Fibroblast of lung (primary cell): ENCODE measurements at regions not wholly inside any gene's neighbourhood (a gene's known extent, or its start where the extent isn't known, plus 50 kb on each side); places are given as distances from the start of the nearest gene placed in this dataset.
A peak's percentile ranks its signal among the peaks of the same experiment; 100 is the strongest.

Experiments
- DNase-seq, 2 donors: peaks; one replicate each; pipeline versions ENCODE4 v3.0.0 to v3.0.0-alpha.2; 2010; ENCODE audit warnings: low read depth in 2 of 2
- H2AFZ ChIP-seq: 2 replicates; pipeline ENCODE4 v1.5.1; 2012; ENCODE audit warnings: low read length, control low read depth, inconsistent platforms
- H3K27ac ChIP-seq: 2 replicates; pipeline ENCODE4 v1.5.1; 2011; ENCODE audit warnings: low read length, control low read depth; ENCODE audit not compliant: insufficient read depth
- H3K27me3 ChIP-seq: 2 replicates; pipeline ENCODE4 v1.5.1; 2011; ENCODE audit warnings: mild to moderate bottlenecking, low read length; ENCODE audit not compliant: control insufficient read depth, insufficient read depth
- H3K36me3 ChIP-seq: 2 replicates; pipeline ENCODE4 v1.5.1; 2011; ENCODE audit warnings: low read length; ENCODE audit not compliant: control insufficient read depth, insufficient read depth
- H3K4me1 ChIP-seq: 2 replicates; pipeline ENCODE4 v1.5.1; 2011; ENCODE audit warnings: low read length; ENCODE audit not compliant: control insufficient read depth, insufficient read depth; ENCODE audit errors: extremely low read depth
- H3K4me2 ChIP-seq: 2 replicates; pipeline ENCODE4 v1.5.1; 2011; ENCODE audit warnings: low read length, control low read depth; ENCODE audit not compliant: insufficient read depth; ENCODE audit errors: extremely low read depth
- H3K4me3 ChIP-seq, 4 experiments: fragments of 200-600 bp in 1 of 4; sonication (generic) in 1 of 4; replicated peaks in 1 of 4; 2 replicates each; pipeline ENCODE4 v1.5.1; 2011 to 2016; ENCODE audit warnings: low read length in 4 of 4, low read depth in 3 of 4, mild to moderate bottlenecking in 3 of 4, control low read depth in 2 of 4, inconsistent platforms in 1 of 4, mixed read lengths in 1 of 4; ENCODE audit not compliant: insufficient read depth in 1 of 4; ENCODE audit errors: control extremely low read depth in 1 of 4
- H3K79me2 ChIP-seq: 2 replicates; pipeline ENCODE4 v1.5.1; 2012; ENCODE audit warnings: mild to moderate bottlenecking, low read length, inconsistent platforms; ENCODE audit not compliant: control insufficient read depth, insufficient read depth
- H3K9ac ChIP-seq: 2 replicates; pipeline ENCODE4 v1.5.1; 2011; ENCODE audit warnings: mild to moderate bottlenecking, low read length, control low read depth; ENCODE audit not compliant: insufficient read depth
- H3K9me3 ChIP-seq: 2 replicates; pipeline ENCODE4 v1.5.1; 2012; ENCODE audit warnings: low read depth, low read length; ENCODE audit not compliant: control insufficient read depth, insufficient read depth
- H4K20me1 ChIP-seq: 2 replicates; pipeline ENCODE4 v1.5.1; 2011; ENCODE audit warnings: low read length; ENCODE audit not compliant: control insufficient read depth, insufficient read depth; ENCODE audit errors: extremely low read depth
- EZH2 ChIP-seq: IDR thresholded peaks from 2 replicates; pipeline ENCODE4 v1.5.1; 2012; ENCODE audit warnings: low read length, control low read depth, mild to moderate bottlenecking; ENCODE audit errors: missing control alignments
- TF ChIP-seq, protein P1 (sequence below), 2 donors: IDR thresholded peaks in 1 of 2; conservative IDR thresholded peaks in 1 of 2; 1 replicate in 1 of 2; 2 replicates in 1 of 2; pipeline ENCODE4 v1.5.1; 2011 to 2012; ENCODE audit warnings: low read length in 2 of 2, control low read depth in 1 of 2, inconsistent platforms in 1 of 2, low read depth in 1 of 2, mild to moderate bottlenecking in 1 of 2

DNA sequence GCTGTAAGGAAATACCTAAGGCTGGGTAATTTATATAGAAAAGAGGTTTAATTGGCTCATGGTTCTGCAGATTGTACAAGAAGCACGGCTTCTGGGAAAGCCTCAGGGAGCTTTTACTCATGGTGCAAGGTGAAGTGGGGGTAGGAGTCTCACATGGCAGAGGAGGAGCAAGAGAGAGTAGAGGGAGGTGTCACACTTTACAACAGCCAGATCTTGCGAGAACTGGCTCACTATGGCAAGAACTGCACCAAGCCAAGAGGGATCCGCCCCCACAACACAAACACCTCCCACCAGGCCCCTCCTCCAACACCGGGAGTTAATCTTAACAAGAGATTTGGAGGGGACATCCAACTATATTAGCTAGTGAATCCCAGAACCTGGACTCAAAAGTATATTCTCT, 135.4 kb upstream of the SOD1 start:
- H4K20me1 ChIP-seq: no peaks in the 10 kb centered on the region
- no peak overlapping the region for H2AFZ ChIP-seq
- no peaks in the 10 kb centered on the region for H3K9me3 ChIP-seq
- H3K79me2 ChIP-seq: no peaks in the 10 kb centered on the region
- DNase-seq: no peak
- H3K27me3 ChIP-seq: no peaks in the 10 kb centered on the region
- no peaks in the 10 kb centered on the region for H3K36me3 ChIP-seq
- no peak overlapping the region for H3K4me2 ChIP-seq
- H3K27ac ChIP-seq: no peak overlapping the region
- no peak for TF ChIP-seq EZH2
- TF ChIP-seq, protein P1, sequence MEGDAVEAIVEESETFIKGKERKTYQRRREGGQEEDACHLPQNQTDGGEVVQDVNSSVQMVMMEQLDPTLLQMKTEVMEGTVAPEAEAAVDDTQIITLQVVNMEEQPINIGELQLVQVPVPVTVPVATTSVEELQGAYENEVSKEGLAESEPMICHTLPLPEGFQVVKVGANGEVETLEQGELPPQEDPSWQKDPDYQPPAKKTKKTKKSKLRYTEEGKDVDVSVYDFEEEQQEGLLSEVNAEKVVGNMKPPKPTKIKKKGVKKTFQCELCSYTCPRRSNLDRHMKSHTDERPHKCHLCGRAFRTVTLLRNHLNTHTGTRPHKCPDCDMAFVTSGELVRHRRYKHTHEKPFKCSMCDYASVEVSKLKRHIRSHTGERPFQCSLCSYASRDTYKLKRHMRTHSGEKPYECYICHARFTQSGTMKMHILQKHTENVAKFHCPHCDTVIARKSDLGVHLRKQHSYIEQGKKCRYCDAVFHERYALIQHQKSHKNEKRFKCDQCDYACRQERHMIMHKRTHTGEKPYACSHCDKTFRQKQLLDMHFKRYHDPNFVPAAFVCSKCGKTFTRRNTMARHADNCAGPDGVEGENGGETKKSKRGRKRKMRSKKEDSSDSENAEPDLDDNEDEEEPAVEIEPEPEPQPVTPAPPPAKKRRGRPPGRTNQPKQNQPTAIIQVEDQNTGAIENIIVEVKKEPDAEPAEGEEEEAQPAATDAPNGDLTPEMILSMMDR (conservative IDR thresholded peaks at IDR 0.05 in 1 of 2, IDR thresholded peaks at IDR 0.05 in 1 of 2; ENCODE audit: low read depth in 1 of 2, low read length in 2 of 2): no peak
- H3K4me3 ChIP-seq: no peak overlapping the region
- no peaks in the 10 kb centered on the region for H3K4me1 ChIP-seq
- no peak overlapping the region for H3K9ac ChIP-seq

- H3K79me2 ChIP-seq: no peaks in the 10 kb centered on the region
- no peaks in the 10 kb centered on the region for H4K20me1 ChIP-seq
- H3K27ac ChIP-seq: no peak overlapping the region
- no peaks in the 10 kb centered on the region for H3K27me3 ChIP-seq
- no peak overlapping the region for H2AFZ ChIP-seq
- H3K4me3 ChIP-seq: no peak overlapping the region
- no peaks in the 10 kb centered on the region for H3K36me3 ChIP-seq
- DNase-seq: no peak
- no peak overlapping the region for H3K4me2 ChIP-seq
- H3K9me3 ChIP-seq: no peaks in the 10 kb centered on the region
- no peak overlapping the region for H3K9ac ChIP-seq
- no peaks in the 10 kb centered on the region for H3K4me1 ChIP-seq
- TF ChIP-seq EZH2: no peak
- TF ChIP-seq, protein P1 (conservative IDR thresholded peaks at IDR 0.05 in 1 of 2, IDR thresholded peaks at IDR 0.05 in 1 of 2; ENCODE audit: low read depth in 1 of 2, low read length in 2 of 2): no peak
Measured at GRCh38 chr21:31521515-31521914, 138.0 kb upstream of the SOD1 start.

DNA sequence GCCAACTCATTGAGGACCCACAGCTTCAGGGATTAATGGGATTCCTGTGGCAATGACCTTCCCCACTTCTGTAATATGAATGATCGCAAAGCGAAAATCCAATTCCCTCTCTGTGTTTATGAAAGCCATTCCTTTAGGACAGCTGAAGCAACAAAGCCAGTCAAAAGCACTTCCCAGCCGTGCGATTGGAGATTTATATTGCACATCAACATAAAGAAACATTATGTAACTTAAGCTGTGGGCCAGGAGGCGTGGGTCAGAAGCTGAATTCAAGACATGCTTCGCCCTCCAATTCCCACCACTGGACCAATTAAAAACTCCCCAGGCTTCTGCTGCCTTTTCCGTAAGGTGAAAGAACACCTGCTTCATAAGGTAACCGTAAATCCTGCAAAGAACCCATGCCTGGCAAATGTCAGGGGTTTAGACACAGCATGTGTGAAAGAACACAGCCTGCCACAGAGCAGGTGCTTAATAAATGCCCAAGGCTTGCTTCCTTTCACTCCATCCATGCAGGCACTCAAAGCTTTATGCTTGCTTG, 138.9 kb upstream of the SOD1 start:
- TF ChIP-seq, protein P1 (conservative IDR thresholded peaks at IDR 0.05 in 1 of 2, IDR thresholded peaks at IDR 0.05 in 1 of 2; ENCODE audit: low read depth in 1 of 2, low read length in 2 of 2): no peak
- no peak for TF ChIP-seq EZH2
- Histone ChIP-seq H3K79me2 (no peaks in the 10 kb centered on the region), H3K36me3 (no peaks in the 10 kb centered on the region), H3K9me3 (no peaks in the 10 kb centered on the region), H3K4me3 (no peak overlapping the region), H3K9ac (no peak overlapping the region), H2AFZ (no peak overlapping the region), H3K4me1 (no peaks in the 10 kb centered on the region), H3K27me3 (no peaks in the 10 kb centered on the region), H3K27ac (no peak overlapping the region), H3K4me2 (no peak overlapping the region), H4K20me1 (no peaks in the 10 kb centered on the region)
- DNase-seq: peak; percentile 26 to 79
